Nephron (organoid): ENCODE measurements at regions not wholly inside any gene's neighbourhood (a gene's known extent, or its start where the extent isn't known, plus 50 kb on each side); places are given as distances from the start of the nearest gene placed in this dataset.
"Not testable (repeated sequence)": the region's sequence is repeated elsewhere in the genome, so short reads cannot be mapped to it uniquely, and the experiment has no call there.

Experiments
- H3K27ac Mint-ChIP-seq, 3 experiments: 2 replicates each; pipeline ENCODE4 v1.8.0; 2020; ENCODE audit warnings: mixed read lengths in 3 of 3, mild to moderate bottlenecking in 2 of 3, moderate library complexity in 1 of 3
- H3K27me3 Mint-ChIP-seq: 2 replicates; pipeline ENCODE4 v1.8.0; 2021; ENCODE audit warnings: low read depth, mild to moderate bottlenecking, moderate library complexity, mixed read lengths
- H3K36me3 Mint-ChIP-seq: 2 replicates; pipeline ENCODE4 v1.8.0; 2020; ENCODE audit warnings: low read depth, mixed read lengths
- H3K4me1 Mint-ChIP-seq: 2 replicates; pipeline ENCODE4 v1.8.0; 2020; ENCODE audit warnings: mixed read lengths
- H3K4me3 Mint-ChIP-seq, 3 experiments: 2 replicates each; pipeline ENCODE4 v1.8.0; 2020; ENCODE audit warnings: mild to moderate bottlenecking in 3 of 3, mixed read lengths in 3 of 3, moderate library complexity in 2 of 3
- H3K9me3 Mint-ChIP-seq: 2 replicates; pipeline ENCODE4 v1.8.0; 2020; ENCODE audit warnings: mixed read lengths
- CTCF ChIP-seq, 3 experiments: fragments of 200-600 bp; sonication (generic); IDR thresholded peaks; one replicate each; pipeline ENCODE4 v1.5.0; 2021; ENCODE audit warnings: antibody characterized with exemption in 3 of 3; ENCODE audit not compliant: unreplicated experiment in 3 of 3

DNA sequence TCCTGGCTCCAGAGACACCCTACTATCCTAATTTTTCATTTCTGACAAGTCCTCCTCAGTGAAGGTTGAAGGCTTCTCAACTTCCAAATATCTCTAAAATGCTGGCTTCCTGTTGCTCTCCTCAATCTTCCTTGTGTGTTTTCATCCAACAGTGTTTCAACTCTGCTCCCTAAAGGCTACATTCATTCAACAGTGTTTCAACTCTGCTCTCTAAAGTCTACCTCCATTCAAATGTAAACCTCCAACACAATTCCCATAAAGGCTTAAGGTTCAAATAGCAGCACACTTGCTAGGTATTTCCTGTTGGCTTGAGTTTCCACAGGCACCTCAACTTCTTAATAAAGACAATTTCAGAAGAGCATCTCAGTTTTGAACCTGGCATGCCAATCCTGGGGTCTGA lies 164.8 kb downstream of the HINT1 start:
- no peaks in the 10 kb centered on the region for H3K9me3 Mint-ChIP-seq
- H3K4me3 Mint-ChIP-seq = no peak overlapping the region
- peaks cover 18% of the 10 kb centered on the region for H3K4me1 Mint-ChIP-seq
- H3K27me3 Mint-ChIP-seq = no peaks in the 10 kb centered on the region
- peak overlapping the region in 2 of 3 experiments; percentile 12 to 50 for H3K27ac Mint-ChIP-seq
- H3K36me3 Mint-ChIP-seq = no peaks in the 10 kb centered on the region
- TF ChIP-seq CTCF (IDR thresholded peaks at IDR 0.05; ENCODE audit: unreplicated experiment in 3 of 3) = no peak

GRCh38 chr5:130996720-130997119 lies 168.3 kb downstream of the HINT1 start:
- H3K27ac Mint-ChIP-seq = not testable (repeated sequence)

DNA sequence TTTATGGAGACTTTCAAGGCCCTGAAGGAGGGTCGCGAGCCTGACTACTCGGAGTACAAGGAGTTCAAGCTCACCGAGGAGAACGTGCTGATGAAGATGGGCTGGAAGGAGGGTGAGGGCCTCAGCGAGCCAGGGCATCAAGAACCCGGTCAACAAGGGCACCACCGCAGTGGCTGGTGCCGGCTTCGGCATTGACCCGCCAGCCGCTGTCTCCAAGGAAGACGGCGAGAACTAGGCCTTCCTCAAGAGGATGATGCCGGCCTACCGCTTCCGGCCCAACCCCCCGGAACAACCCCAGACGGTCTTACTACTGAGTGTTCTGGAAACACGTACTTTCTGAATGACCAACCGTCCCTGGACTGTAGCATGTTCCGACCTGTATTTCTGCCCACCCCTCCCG lies 169.2 kb downstream of the HINT1 start:
- H3K36me3 Mint-ChIP-seq = no peaks in the 10 kb centered on the region
- TF ChIP-seq CTCF (IDR thresholded peaks at IDR 0.05; ENCODE audit: unreplicated experiment in 3 of 3) = no peak
- H3K9me3 Mint-ChIP-seq = no peaks in the 10 kb centered on the region
- H3K4me3 Mint-ChIP-seq = no peak overlapping the region
- peaks cover 18% of the 10 kb centered on the region for H3K4me1 Mint-ChIP-seq
- no peak overlapping the region for H3K27ac Mint-ChIP-seq
- no peaks in the 10 kb centered on the region for H3K27me3 Mint-ChIP-seq

More at GRCh38 chr5:130996720-130997119, 168.3 kb downstream of the HINT1 start:
- H3K36me3 Mint-ChIP-seq, H3K9me3 Mint-ChIP-seq, H3K4me3 Mint-ChIP-seq, H3K27me3 Mint-ChIP-seq: not testable (repeated sequence)
- peaks cover 23% of the 10 kb centered on the region for H3K4me1 Mint-ChIP-seq

DNA sequence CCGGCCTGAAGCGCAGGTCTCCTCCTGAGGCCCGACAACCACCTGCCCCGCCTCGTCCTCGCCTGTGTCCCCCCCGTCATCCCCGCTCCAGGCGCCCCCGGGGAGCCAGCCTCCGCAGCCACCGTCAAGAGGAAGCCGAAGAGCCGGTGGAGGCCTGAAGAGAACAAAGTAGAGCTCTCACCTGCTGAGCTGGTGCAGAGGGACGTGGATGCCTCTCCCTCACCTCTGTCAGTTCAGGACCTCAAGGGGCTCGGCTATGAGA lies 169.9 kb downstream of the HINT1 start:
- TF ChIP-seq CTCF (IDR thresholded peaks at IDR 0.05; ENCODE audit: unreplicated experiment in 3 of 3) = no peak
- H3K36me3 Mint-ChIP-seq = no peaks in the 10 kb centered on the region

GRCh38 chr5:130994496-130995253 lies 170.4 kb downstream of the HINT1 start:
- no peak for TF ChIP-seq CTCF (IDR thresholded peaks at IDR 0.05; ENCODE audit: unreplicated experiment in 3 of 3)
- Mint-ChIP-seq H3K4me3 (no peak overlapping the region), H3K9me3 (no peaks in the 10 kb centered on the region), H3K27ac (no peak overlapping the region), H3K27me3 (no peaks in the 10 kb centered on the region), H3K36me3 (no peaks in the 10 kb centered on the region), H3K4me1 (peaks cover 7% of the 10 kb centered on the region)

More for the DNA sequence above, 169.9 kb downstream of the HINT1 start:
- Mint-ChIP-seq H3K4me1 (peaks cover 12% of the 10 kb centered on the region), H3K27ac (no peak overlapping the region), H3K4me3 (no peak overlapping the region), H3K9me3 (no peaks in the 10 kb centered on the region), H3K27me3 (no peaks in the 10 kb centered on the region)

- Mint-ChIP-seq H3K4me3 (no peak overlapping the region), H3K4me1 (peaks cover 5% of the 10 kb centered on the region), H3K27ac (no peak overlapping the region)
These were observed 172.4 kb downstream of the HINT1 start for GRCh38 chr5:130992621-130993020.

More at GRCh38 chr5:130992621-130993020, 172.4 kb downstream of the HINT1 start:
- no peaks in the 10 kb centered on the region for H3K36me3 Mint-ChIP-seq
- no peak for TF ChIP-seq CTCF (IDR thresholded peaks at IDR 0.05; ENCODE audit: unreplicated experiment in 3 of 3)
- no peaks in the 10 kb centered on the region for H3K27me3 Mint-ChIP-seq
- no peaks in the 10 kb centered on the region for H3K9me3 Mint-ChIP-seq
